ENCODE measurements at regions not wholly inside any gene's neighbourhood (a gene's known extent, or its start where the extent isn't known, plus 50 kb on each side); places are given as distances from the start of the nearest gene placed in this dataset.
"Not testable (repeated sequence)": the region's sequence is repeated elsewhere in the genome, so short reads cannot be mapped to it uniquely, and the experiment has no call there.

GRCh38 chr1:48089356-48089891 is 92.2 kb upstream of the TRABD2B start:
- no peak for DNase-seq (ENCODE audit: extremely low read depth in 1 of 2, low read depth in 1 of 2)

- no peak for DNase-seq (ENCODE audit: extremely low read depth in 1 of 2, low read depth in 1 of 2)
These were observed 87.6 kb upstream of the TRABD2B start for GRCh38 chr1:48084826-48085225.

- DNase-seq (ENCODE audit: extremely low read depth in 1 of 2, low read depth in 1 of 2): no peak
These were observed 85.2 kb upstream of the TRABD2B start for GRCh38 chr1:48082271-48082962.

- no peak for DNase-seq (ENCODE audit: extremely low read depth in 1 of 2, low read depth in 1 of 2)
These were observed 83.4 kb upstream of the TRABD2B start for GRCh38 chr1:48080331-48081255.

- no peak for DNase-seq (ENCODE audit: extremely low read depth in 1 of 2, low read depth in 1 of 2)
These were observed 81.9 kb upstream of the TRABD2B start for GRCh38 chr1:48079096-48079495.

- DNase-seq (ENCODE audit: extremely low read depth in 1 of 2, low read depth in 1 of 2): no peak
These were observed 80.6 kb upstream of the TRABD2B start for GRCh38 chr1:48077795-48078222.

GRCh38 chr1:48076017-48076416 is 78.8 kb upstream of the TRABD2B start:
- DNase-seq (ENCODE audit: extremely low read depth in 1 of 2, low read depth in 1 of 2): no peak

- no peak for DNase-seq (ENCODE audit: extremely low read depth in 1 of 2, low read depth in 1 of 2)
These were observed 76.8 kb upstream of the TRABD2B start for GRCh38 chr1:48073798-48074530.

GRCh38 chr1:48071513-48071912 is 74.3 kb upstream of the TRABD2B start:
- no peak for DNase-seq (ENCODE audit: extremely low read depth in 1 of 2, low read depth in 1 of 2)

- no peak for DNase-seq (ENCODE audit: extremely low read depth in 1 of 2, low read depth in 1 of 2)
These were observed 73.2 kb upstream of the TRABD2B start for GRCh38 chr1:48070396-48070750.

- DNase-seq (ENCODE audit: extremely low read depth in 1 of 2, low read depth in 1 of 2): no peak
These were observed 72.6 kb upstream of the TRABD2B start for GRCh38 chr1:48069662-48070395.

GRCh38 chr1:48068206-48068605 is 71.0 kb upstream of the TRABD2B start:
- DNase-seq (ENCODE audit: extremely low read depth in 1 of 2, low read depth in 1 of 2): no peak

GRCh38 chr1:48066936-48067335 is 69.8 kb upstream of the TRABD2B start:
- no peak for DNase-seq (ENCODE audit: extremely low read depth in 1 of 2, low read depth in 1 of 2)

- not testable (repeated sequence) for DNase-seq (ENCODE audit: extremely low read depth in 1 of 2, low read depth in 1 of 2)
These were observed 67.5 kb upstream of the TRABD2B start for GRCh38 chr1:48064693-48065092.

GRCh38 chr1:48062353-48062752 is 65.2 kb upstream of the TRABD2B start:
- DNase-seq (ENCODE audit: extremely low read depth in 1 of 2, low read depth in 1 of 2): no peak

- DNase-seq (ENCODE audit: extremely low read depth in 1 of 2, low read depth in 1 of 2): no peak
These were observed 64.3 kb upstream of the TRABD2B start for GRCh38 chr1:48061162-48062136.

GRCh38 chr1:48059289-48059688 is 62.1 kb upstream of the TRABD2B start:
- DNase-seq (ENCODE audit: extremely low read depth in 1 of 2, low read depth in 1 of 2): no peak

GRCh38 chr1:48058135-48059025 is 61.2 kb upstream of the TRABD2B start:
- DNase-seq (ENCODE audit: extremely low read depth in 1 of 2, low read depth in 1 of 2): no peak

Measured in stimulated activated CD8-positive, alpha-beta memory T cell treated with anti-CD3 and anti-CD28 coated beads, Interleukin-7, amount 100 ng/mL, for 48 hours (primary cell).